HEK293 (cell line): ENCODE measurements at regions not wholly inside any gene's neighbourhood (a gene's known extent, or its start where the extent isn't known, plus 50 kb on each side); places are given as distances from the start of the nearest gene placed in this dataset.

Source experiments
- GLIS1 ChIP-seq: fragments of 450-650 bp; formaldehyde crosslinking; IDR thresholded peaks from 2 replicates; pipeline ENCODE4 v1.5.1; 2016; ENCODE audit warnings: missing biosample characterization, missing genetic modification characterization
- MYNN ChIP-seq: fragments of 450-650 bp; formaldehyde crosslinking; IDR thresholded peaks from 2 replicates; pipeline ENCODE4 v1.5.1; 2016; ENCODE audit warnings: missing biosample characterization, missing genetic modification characterization, borderline replicate concordance
- SALL2 ChIP-seq: fragments of 450-650 bp; formaldehyde crosslinking; IDR thresholded peaks from 2 replicates; pipeline ENCODE4 v1.5.0; 2017; ENCODE audit warnings: missing biosample characterization, mild to moderate bottlenecking, missing genetic modification characterization, borderline replicate concordance
- SP3 ChIP-seq: fragments of 450-650 bp; formaldehyde crosslinking; IDR thresholded peaks from 2 replicates; pipeline ENCODE4 v1.5.1; 2016; ENCODE audit warnings: missing biosample characterization, missing genetic modification characterization
- ZBTB17 ChIP-seq: fragments of 450-650 bp; formaldehyde crosslinking; IDR thresholded peaks from 2 replicates; pipeline ENCODE4 v1.5.1; 2016; ENCODE audit warnings: missing biosample characterization, missing genetic modification characterization
- ZFP3 ChIP-seq: fragments of 450-650 bp; formaldehyde crosslinking; IDR thresholded peaks from 2 replicates; pipeline ENCODE4 v1.5.1; 2016; ENCODE audit warnings: low read depth, missing biosample characterization, missing genetic modification characterization
- ZNF324 ChIP-seq: fragments of 450-650 bp; formaldehyde crosslinking; IDR thresholded peaks from 2 replicates; pipeline ENCODE4 v1.5.1; 2016; ENCODE audit warnings: missing biosample characterization, missing genetic modification characterization
- ZNF514 ChIP-seq: fragments of 450-650 bp; formaldehyde crosslinking; IDR thresholded peaks from 2 replicates; pipeline ENCODE4 v1.5.1; 2016; ENCODE audit warnings: missing biosample characterization, missing genetic modification characterization
- ZNF843 ChIP-seq: fragments of 450-650 bp; formaldehyde crosslinking; IDR thresholded peaks from 2 replicates; pipeline ENCODE4 v1.5.1; 2016; ENCODE audit warnings: missing biosample characterization, missing genetic modification characterization
- TF ChIP-seq, protein P1 (sequence below): fragments of 450-650 bp; formaldehyde crosslinking; IDR thresholded peaks from 2 replicates; pipeline ENCODE4 v1.5.1; 2016; ENCODE audit warnings: missing biosample characterization, missing genetic modification characterization
- TF ChIP-seq, protein P2 (sequence below): sonication (generic); formaldehyde crosslinking; IDR thresholded peaks from 2 replicates; pipeline ENCODE4 v1.8.1; 2022; ENCODE audit warnings: mild to moderate bottlenecking, moderate library complexity, missing genetic modification reagents
- TF ChIP-seq, protein P3 (sequence below): fragments of 450-650 bp; formaldehyde crosslinking; IDR thresholded peaks from 2 replicates; pipeline ENCODE4 v1.5.1; 2017; ENCODE audit warnings: missing biosample characterization, missing genetic modification characterization

DNA sequence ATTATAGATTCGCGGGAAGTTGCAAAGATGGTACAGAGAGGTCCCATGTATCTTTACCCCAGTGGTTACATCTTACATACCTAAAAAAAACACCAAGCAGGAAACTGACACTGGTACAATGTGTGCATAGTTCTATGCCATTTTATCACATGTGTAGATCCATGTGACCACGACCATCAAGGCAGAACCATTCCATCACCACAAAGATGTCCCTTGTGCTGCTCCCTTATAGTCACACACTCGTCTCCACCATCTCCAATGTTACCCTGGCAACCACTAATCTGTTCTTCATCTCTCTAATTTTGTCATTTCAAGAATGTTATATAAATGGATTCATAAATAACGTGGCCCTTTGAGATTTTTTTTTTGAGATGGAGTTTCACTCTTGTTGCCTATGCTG, 156.9 kb upstream of the MAGI3 start:
- TF ChIP-seq, protein P1, sequence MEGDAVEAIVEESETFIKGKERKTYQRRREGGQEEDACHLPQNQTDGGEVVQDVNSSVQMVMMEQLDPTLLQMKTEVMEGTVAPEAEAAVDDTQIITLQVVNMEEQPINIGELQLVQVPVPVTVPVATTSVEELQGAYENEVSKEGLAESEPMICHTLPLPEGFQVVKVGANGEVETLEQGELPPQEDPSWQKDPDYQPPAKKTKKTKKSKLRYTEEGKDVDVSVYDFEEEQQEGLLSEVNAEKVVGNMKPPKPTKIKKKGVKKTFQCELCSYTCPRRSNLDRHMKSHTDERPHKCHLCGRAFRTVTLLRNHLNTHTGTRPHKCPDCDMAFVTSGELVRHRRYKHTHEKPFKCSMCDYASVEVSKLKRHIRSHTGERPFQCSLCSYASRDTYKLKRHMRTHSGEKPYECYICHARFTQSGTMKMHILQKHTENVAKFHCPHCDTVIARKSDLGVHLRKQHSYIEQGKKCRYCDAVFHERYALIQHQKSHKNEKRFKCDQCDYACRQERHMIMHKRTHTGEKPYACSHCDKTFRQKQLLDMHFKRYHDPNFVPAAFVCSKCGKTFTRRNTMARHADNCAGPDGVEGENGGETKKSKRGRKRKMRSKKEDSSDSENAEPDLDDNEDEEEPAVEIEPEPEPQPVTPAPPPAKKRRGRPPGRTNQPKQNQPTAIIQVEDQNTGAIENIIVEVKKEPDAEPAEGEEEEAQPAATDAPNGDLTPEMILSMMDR (tag by site-specific recombination): no peak
- no peak for TF ChIP-seq MYNN
- no peak for TF ChIP-seq SALL2
- TF ChIP-seq ZFP3 (tag by site-specific recombination): no peak
- TF ChIP-seq SP3 (tag by site-specific recombination): no peak
- TF ChIP-seq, protein P2, sequence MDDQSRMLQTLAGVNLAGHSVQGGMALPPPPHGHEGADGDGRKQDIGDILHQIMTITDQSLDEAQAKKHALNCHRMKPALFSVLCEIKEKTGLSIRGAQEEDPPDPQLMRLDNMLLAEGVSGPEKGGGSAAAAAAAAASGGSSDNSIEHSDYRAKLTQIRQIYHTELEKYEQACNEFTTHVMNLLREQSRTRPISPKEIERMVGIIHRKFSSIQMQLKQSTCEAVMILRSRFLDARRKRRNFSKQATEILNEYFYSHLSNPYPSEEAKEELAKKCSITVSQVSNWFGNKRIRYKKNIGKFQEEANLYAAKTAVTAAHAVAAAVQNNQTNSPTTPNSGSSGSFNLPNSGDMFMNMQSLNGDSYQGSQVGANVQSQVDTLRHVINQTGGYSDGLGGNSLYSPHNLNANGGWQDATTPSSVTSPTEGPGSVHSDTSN (CRISPR knock-in tag): no peak
- no peak for TF ChIP-seq ZNF324 (tag by site-specific recombination)
- TF ChIP-seq GLIS1: no peak
- TF ChIP-seq, protein P3, sequence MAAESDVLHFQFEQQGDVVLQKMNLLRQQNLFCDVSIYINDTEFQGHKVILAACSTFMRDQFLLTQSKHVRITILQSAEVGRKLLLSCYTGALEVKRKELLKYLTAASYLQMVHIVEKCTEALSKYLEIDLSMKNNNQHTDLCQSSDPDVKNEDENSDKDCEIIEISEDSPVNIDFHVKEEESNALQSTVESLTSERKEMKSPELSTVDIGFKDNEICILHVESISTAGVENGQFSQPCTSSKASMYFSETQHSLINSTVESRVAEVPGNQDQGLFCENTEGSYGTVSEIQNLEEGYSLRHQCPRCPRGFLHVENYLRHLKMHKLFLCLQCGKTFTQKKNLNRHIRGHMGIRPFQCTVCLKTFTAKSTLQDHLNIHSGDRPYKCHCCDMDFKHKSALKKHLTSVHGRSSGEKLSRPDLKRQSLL (tag by site-specific recombination): no peak
- no peak for TF ChIP-seq ZBTB17 (tag by site-specific recombination)
- no peak for TF ChIP-seq ZNF843
- no peak for TF ChIP-seq ZNF514 (tag by site-specific recombination)
